Activated T-helper 2 cell treated with anti-CD3 and anti-CD28 coated beads, Interferon-gamma antibody, Interleukin-2, Interleukin-4, amounts not matched to agents 10 μg/mL and 5 μg/mL and 100 μg/mL, durations not matched to agents 14 hours and 24 hours and 36 hours (primary cell): ENCODE measurements at regions not wholly inside any gene's neighbourhood (a gene's known extent, or its start where the extent isn't known, plus 50 kb on each side); places are given as distances from the start of the nearest gene placed in this dataset.
"Not testable (repeated sequence)": the region's sequence is repeated elsewhere in the genome, so short reads cannot be mapped to it uniquely, and the experiment has no call there.

Experiments used
- DNase-seq: peaks from one replicate; pipeline ENCODE4 v3.0.0; 2021; ENCODE audit warnings: low spot score
- H3K27ac Mint-ChIP-seq: one replicate; pipeline ENCODE4 v1.8.0; 2021; ENCODE audit warnings: mixed read lengths
- H3K27me3 Mint-ChIP-seq: one replicate; pipeline ENCODE4 v1.8.0; 2021; ENCODE audit warnings: low read depth, mixed read lengths
- H3K36me3 Mint-ChIP-seq: one replicate; pipeline ENCODE4 v1.8.0; 2021; ENCODE audit warnings: low read depth, mixed read lengths
- H3K4me1 Mint-ChIP-seq: one replicate; pipeline ENCODE4 v1.8.0; 2021; ENCODE audit warnings: low read depth, mixed read lengths
- H3K4me3 Mint-ChIP-seq: one replicate; pipeline ENCODE4 v1.8.0; 2021; ENCODE audit warnings: low read depth, mild to moderate bottlenecking, moderate library complexity, mixed read lengths
- H3K9me3 Mint-ChIP-seq: one replicate; pipeline ENCODE4 v1.8.0; 2021; ENCODE audit warnings: mixed read lengths
- intact Hi-C: fragments of 100-400 bp; cut with micrococcal nuclease; formaldehyde crosslinking; loops from one replicate; pipeline ENCODE4 v1.15.1; 2023

GRCh38 chr5:118301696-118302095 lies 686.7 kb downstream of the DTWD2 start:
- intact Hi-C loops = no loop called here
- no peaks in the 10 kb centered on the region for H3K9me3 Mint-ChIP-seq

GRCh38 chr5:118295045-118295444 lies 693.3 kb downstream of the DTWD2 start:
- peaks cover 4% of the 10 kb centered on the region for H3K9me3 Mint-ChIP-seq
- intact Hi-C loops = no loop called here
- H3K27me3 Mint-ChIP-seq = no peaks in the 10 kb centered on the region
- no peaks in the 10 kb centered on the region for H3K4me1 Mint-ChIP-seq
- no peaks in the 10 kb centered on the region for H3K36me3 Mint-ChIP-seq
- DNase-seq = no peak
- no peak overlapping the region for H3K27ac Mint-ChIP-seq
- no peak overlapping the region for H3K4me3 Mint-ChIP-seq

More at GRCh38 chr5:118301696-118302095, 686.7 kb downstream of the DTWD2 start:
- no peak for DNase-seq
- Mint-ChIP-seq H3K4me1 (no peaks in the 10 kb centered on the region), H3K27ac (no peak overlapping the region), H3K27me3 (no peaks in the 10 kb centered on the region), H3K36me3 (no peaks in the 10 kb centered on the region), H3K4me3 (no peak overlapping the region)

- Mint-ChIP-seq H3K4me3 (no peak overlapping the region), H3K9me3 (peaks cover 4% of the 10 kb centered on the region), H3K36me3 (no peaks in the 10 kb centered on the region), H3K27me3 (no peaks in the 10 kb centered on the region), H3K27ac (no peak overlapping the region), H3K4me1 (no peaks in the 10 kb centered on the region)
- intact Hi-C loops = no loop called here
- DNase-seq = no peak
Observed at GRCh38 chr5:118293378-118293777, 695.0 kb downstream of the DTWD2 start.

GRCh38 chr5:118290204-118290603 lies 698.1 kb downstream of the DTWD2 start:
- H3K27ac Mint-ChIP-seq = no peak overlapping the region
- H3K4me1 Mint-ChIP-seq = no peaks in the 10 kb centered on the region
- H3K4me3 Mint-ChIP-seq = no peak overlapping the region
- intact Hi-C loops = no loop called here
- H3K27me3 Mint-ChIP-seq = no peaks in the 10 kb centered on the region
- no peaks in the 10 kb centered on the region for H3K36me3 Mint-ChIP-seq
- DNase-seq = no peak
- H3K9me3 Mint-ChIP-seq = peaks cover 4% of the 10 kb centered on the region

- H3K9me3 Mint-ChIP-seq, H3K4me1 Mint-ChIP-seq, intact Hi-C loops, H3K27me3 Mint-ChIP-seq, H3K27ac Mint-ChIP-seq, H3K36me3 Mint-ChIP-seq, DNase-seq, H3K4me3 Mint-ChIP-seq: not testable (repeated sequence)
Observed at GRCh38 chr5:118284230-118284629, 704.1 kb downstream of the DTWD2 start.

- H3K4me1 Mint-ChIP-seq, H3K27ac Mint-ChIP-seq, intact Hi-C loops, H3K27me3 Mint-ChIP-seq, H3K9me3 Mint-ChIP-seq, DNase-seq, H3K4me3 Mint-ChIP-seq, H3K36me3 Mint-ChIP-seq: not testable (repeated sequence)
Observed at GRCh38 chr5:118282480-118283038, 705.8 kb downstream of the DTWD2 start.

GRCh38 chr5:118279540-118280294 lies 708.6 kb downstream of the DTWD2 start:
- Mint-ChIP-seq H3K9me3 (peaks cover 9% of the 10 kb centered on the region), H3K4me3 (no peak overlapping the region), H3K27me3 (no peaks in the 10 kb centered on the region), H3K27ac (no peak overlapping the region), H3K36me3 (no peaks in the 10 kb centered on the region), H3K4me1 (no peaks in the 10 kb centered on the region)
- intact Hi-C loops = no loop called here
- DNase-seq = no peak

- no peak overlapping the region for H3K27ac Mint-ChIP-seq
- H3K27me3 Mint-ChIP-seq = no peaks in the 10 kb centered on the region
- H3K4me3 Mint-ChIP-seq = no peak overlapping the region
- no peak for DNase-seq
- peaks cover 13% of the 10 kb centered on the region for H3K9me3 Mint-ChIP-seq
- intact Hi-C loops = no loop called here
- H3K4me1 Mint-ChIP-seq = no peaks in the 10 kb centered on the region
- H3K36me3 Mint-ChIP-seq = no peaks in the 10 kb centered on the region
Observed at GRCh38 chr5:118270526-118270925, 717.8 kb downstream of the DTWD2 start.

GRCh38 chr5:118258223-118258622 lies 730.1 kb downstream of the DTWD2 start:
- Mint-ChIP-seq H3K4me1 (no peaks in the 10 kb centered on the region), H3K27ac (no peak overlapping the region), H3K36me3 (no peaks in the 10 kb centered on the region), H3K9me3 (peaks cover 4% of the 10 kb centered on the region), H3K27me3 (no peaks in the 10 kb centered on the region), H3K4me3 (no peak overlapping the region)
- intact Hi-C loops = no loop called here
- DNase-seq = no peak

- no peak for DNase-seq
- Mint-ChIP-seq H3K27ac (no peak overlapping the region), H3K27me3 (no peaks in the 10 kb centered on the region), H3K36me3 (no peaks in the 10 kb centered on the region), H3K9me3 (peaks cover 10% of the 10 kb centered on the region), H3K4me3 (no peak overlapping the region), H3K4me1 (no peaks in the 10 kb centered on the region)
- intact Hi-C loops = no loop called here
Observed at GRCh38 chr5:118257066-118257465, 731.3 kb downstream of the DTWD2 start.

GRCh38 chr5:118253225-118254061 lies 734.9 kb downstream of the DTWD2 start:
- DNase-seq = no peak
- H3K4me3 Mint-ChIP-seq = no peak overlapping the region
- intact Hi-C loops = no loop called here
- no peaks in the 10 kb centered on the region for H3K36me3 Mint-ChIP-seq
- H3K27me3 Mint-ChIP-seq = no peaks in the 10 kb centered on the region
- no peak overlapping the region for H3K27ac Mint-ChIP-seq
- H3K9me3 Mint-ChIP-seq = peaks cover 39% of the 10 kb centered on the region
- no peaks in the 10 kb centered on the region for H3K4me1 Mint-ChIP-seq

- no peak overlapping the region for H3K4me3 Mint-ChIP-seq
- H3K9me3 Mint-ChIP-seq = peaks cover 46% of the 10 kb centered on the region
- intact Hi-C loops = no loop called here
- no peak for DNase-seq
- H3K27me3 Mint-ChIP-seq = no peaks in the 10 kb centered on the region
- H3K36me3 Mint-ChIP-seq = no peaks in the 10 kb centered on the region
- no peak overlapping the region for H3K27ac Mint-ChIP-seq
- H3K4me1 Mint-ChIP-seq = no peaks in the 10 kb centered on the region
Observed at GRCh38 chr5:118249386-118249785, 739.0 kb downstream of the DTWD2 start.

- H3K9me3 Mint-ChIP-seq = peaks cover 43% of the 10 kb centered on the region
- intact Hi-C loops = no loop called here
- no peak for DNase-seq
- no peak overlapping the region for H3K4me3 Mint-ChIP-seq
- no peaks in the 10 kb centered on the region for H3K36me3 Mint-ChIP-seq
- H3K4me1 Mint-ChIP-seq = no peaks in the 10 kb centered on the region
- no peak overlapping the region for H3K27ac Mint-ChIP-seq
- no peaks in the 10 kb centered on the region for H3K27me3 Mint-ChIP-seq
Observed at GRCh38 chr5:118247458-118247857, 740.9 kb downstream of the DTWD2 start.
